GM18519 (cell line): ENCODE measurements at regions not wholly inside any gene's neighbourhood (a gene's known extent, or its start where the extent isn't known, plus 50 kb on each side); places are given as distances from the start of the nearest gene placed in this dataset.
"Not testable (repeated sequence)": the region's sequence is repeated elsewhere in the genome, so short reads cannot be mapped to it uniquely, and the experiment has no call there.

Experiments used
- ATAC-seq: cut with Tn5 transposase; IDR thresholded peaks from one replicate; pipeline ENCODE4 v1.9.1; 2021; ENCODE audit warnings: mild to moderate bottlenecking, moderate library complexity; ENCODE audit not compliant: unreplicated experiment, low FRiP score

DNA sequence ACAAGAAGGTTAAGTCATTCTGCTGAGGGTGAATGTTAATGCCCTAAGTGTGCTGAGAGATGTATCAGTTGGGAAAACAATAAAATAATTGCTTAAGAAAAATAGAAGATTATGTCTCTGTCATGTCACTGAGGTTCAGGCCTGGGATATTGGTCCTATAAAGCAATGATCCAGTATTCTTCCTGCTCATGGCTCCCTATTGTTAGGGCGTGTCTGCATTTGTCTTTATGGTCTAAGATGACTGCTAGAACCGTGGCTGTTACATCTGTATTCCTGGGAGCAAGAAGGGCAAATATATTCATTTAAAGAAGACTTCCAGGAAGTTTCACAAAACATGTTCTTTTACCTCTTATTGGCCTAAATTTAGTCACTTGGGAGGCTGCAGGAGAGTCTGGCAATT is 125.0 kb downstream of the KCNE4 start:
- no peak for ATAC-seq

GRCh38 chr2:223180463-223180862 is 128.5 kb downstream of the KCNE4 start:
- ATAC-seq = no peak

DNA sequence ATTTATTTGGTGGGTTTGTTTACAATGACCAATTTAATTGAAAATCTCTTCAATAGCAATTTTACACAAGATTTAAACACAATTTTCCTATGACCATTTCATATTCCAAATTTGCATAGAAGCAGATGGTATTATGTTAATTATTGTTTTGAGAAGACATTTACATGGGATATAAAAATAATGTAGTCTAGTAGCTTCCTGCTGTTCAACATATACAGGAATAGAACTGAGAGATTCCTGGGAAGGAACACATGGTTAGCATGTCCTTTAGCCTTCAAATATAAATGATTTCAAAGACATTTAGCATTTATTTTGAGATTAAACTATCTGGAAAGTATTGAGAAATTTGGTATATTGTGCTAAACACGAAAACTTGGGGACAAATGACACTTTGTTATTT is 129.6 kb downstream of the KCNE4 start:
- ATAC-seq = no peak

- ATAC-seq = no peak
Observed at GRCh38 chr2:223182356-223182755, 130.4 kb downstream of the KCNE4 start.

DNA sequence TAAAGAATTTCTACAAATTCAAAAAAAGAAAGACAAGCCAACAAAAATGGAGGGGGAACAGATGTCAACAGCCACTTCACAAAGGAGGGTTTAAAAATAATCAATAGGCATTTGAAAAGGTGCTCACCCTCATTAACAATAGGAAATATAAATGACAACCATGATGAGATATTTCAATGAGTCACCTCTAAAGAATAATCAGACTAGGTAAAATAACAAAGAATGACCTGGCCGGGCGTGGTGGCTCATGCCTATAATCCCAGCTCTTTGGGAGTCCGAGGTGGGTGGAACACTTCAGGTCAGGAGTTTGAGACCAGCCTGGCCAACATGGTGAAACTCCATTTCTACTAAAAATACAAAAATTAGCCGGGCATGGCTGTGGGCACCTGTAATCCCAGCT is 133.6 kb downstream of the KCNE4 start:
- no peak for ATAC-seq

- ATAC-seq = no peak
Observed at GRCh38 chr2:223187256-223187655, 135.3 kb downstream of the KCNE4 start.

- not testable (repeated sequence) for ATAC-seq
Observed at GRCh38 chr2:223190561-223191206, 138.7 kb downstream of the KCNE4 start.

DNA sequence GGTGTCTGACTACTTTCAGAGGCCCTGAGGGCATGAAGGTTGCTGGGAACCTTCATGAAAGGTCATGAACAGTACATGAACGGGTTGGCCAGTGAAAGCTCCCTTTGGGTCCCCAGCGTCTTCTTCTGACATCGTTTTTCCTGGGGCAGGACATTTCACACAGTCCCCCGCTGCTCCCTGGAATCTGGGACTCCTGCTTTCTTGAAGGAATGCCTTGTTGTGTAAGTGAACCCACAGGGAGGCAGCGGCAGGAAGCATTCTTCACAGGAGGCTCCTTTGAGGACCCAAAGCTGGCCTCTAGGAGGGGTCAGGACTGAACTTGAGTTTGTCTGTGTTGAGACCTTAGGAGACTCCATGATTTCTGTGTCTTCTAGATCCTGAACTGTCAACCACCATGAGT is 144.3 kb downstream of the KCNE4 start:
- ATAC-seq = no peak

DNA sequence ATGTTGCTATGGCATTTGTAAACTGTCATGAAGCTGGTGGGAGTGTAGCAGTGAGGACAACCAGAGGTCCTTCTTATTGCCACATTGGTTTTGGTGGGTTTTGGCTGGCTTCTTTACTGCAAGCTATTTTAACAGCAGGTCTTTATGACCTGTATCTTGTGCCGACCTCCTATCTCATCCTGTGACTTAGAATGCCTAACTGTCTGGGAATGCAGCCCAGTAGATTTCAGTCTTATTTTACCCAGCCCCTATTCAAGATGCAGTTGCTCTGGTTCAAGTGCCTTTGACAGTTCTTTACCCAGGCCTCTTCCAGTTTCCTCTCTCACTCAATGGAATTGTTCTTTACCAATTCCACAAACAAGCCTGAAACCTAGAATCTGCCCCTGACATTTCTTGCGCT is 145.1 kb downstream of the KCNE4 start:
- ATAC-seq = no peak

- no peak for ATAC-seq
Observed at GRCh38 chr2:223199531-223200515, 147.8 kb downstream of the KCNE4 start.

DNA sequence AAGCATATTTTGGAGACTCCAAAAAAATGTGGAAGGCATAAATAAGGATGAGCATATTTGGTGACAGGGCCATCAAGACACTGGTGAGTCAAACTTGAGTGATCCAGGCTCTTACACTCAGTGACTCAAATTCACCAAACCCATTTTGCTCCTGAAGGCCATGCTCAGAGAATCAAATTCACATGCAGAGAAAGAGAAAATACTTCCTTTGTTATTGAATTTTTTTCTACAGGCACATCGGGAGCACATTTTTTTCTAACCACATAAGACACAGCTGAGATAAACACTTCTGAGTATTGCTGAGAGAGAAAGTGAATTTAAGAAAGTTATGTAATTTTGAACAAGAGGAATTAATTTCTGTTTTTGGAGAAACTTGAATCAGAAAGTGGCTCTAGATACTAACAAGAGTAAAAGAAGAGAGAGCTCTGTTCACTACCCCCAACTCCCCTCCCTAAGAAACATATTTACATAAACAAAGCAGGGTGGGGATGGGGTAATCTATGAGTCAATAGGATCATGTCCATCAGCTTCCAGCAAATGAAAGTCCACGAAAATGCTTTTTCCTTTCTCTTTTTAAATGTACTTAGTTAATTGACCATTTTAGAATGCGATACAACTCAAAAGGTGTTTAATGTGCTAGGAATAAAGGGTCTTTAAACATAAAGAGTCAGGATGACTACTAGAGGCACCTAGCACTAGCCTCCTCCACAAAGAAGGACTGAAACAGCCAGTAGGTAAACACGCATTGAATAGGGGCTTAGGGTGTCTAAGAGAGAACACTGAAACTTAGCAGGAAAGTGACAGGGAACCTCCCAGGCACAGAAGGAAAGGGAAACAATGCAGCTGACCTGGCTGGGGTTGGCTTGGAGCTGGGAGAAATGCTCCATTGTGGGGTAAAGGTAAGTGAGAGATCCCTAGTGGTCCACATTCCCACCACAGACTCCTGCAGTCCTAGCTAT is 152.3 kb downstream of the KCNE4 start:
- no peak for ATAC-seq

DNA sequence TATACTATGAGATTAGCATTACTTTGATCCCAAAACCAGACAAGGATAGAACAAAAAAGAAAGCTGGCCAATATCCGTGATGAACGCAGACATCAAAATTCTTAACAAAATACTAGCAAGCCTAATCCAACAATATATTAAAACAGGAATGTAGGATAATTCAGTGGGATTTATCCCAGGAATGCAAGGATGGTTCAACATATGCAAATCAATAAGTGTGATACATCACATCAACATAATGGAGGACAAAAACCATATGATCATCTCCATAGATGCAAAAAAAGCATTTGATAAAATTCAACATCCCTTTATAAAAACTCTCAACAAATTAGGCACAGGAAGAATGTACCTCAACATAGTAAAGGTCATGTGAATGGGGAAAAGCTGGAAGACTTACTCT is 158.5 kb downstream of the KCNE4 start:
- no peak for ATAC-seq

- ATAC-seq = no peak
Observed at GRCh38 chr2:223214394-223215253, 162.6 kb downstream of the KCNE4 start.

DNA sequence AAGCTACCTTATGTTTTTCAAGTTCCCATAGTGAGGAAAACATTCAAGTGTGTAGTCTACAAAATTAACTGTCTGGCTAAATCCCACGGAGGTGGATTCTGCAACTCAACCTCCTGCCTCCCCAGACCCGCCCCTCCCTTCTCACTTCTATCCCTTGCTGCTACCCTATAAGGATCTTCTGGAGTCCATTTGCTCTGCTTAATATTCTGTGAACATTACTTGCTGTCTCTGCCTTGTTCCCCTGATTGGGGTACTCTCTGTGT is 163.2 kb downstream of the KCNE4 start:
- no peak for ATAC-seq

DNA sequence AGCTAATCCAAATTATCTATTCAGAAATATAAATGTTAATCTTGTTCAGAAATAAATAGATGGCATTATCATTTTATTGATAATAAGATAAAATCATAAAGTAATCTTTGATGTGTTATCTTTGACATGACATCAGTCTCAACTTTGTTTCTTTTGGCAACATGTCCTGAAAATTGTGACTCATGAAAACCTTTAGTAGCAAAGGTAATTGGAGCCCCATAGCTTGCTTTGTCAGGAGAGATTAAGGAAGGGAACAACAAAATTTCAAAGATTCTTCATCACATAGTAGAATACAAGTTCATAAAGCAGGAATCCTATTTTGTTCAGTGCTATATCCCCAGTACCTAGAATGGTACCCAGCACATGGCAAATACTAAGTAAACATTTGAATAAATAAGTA is 165.4 kb downstream of the KCNE4 start:
- no peak for ATAC-seq

DNA sequence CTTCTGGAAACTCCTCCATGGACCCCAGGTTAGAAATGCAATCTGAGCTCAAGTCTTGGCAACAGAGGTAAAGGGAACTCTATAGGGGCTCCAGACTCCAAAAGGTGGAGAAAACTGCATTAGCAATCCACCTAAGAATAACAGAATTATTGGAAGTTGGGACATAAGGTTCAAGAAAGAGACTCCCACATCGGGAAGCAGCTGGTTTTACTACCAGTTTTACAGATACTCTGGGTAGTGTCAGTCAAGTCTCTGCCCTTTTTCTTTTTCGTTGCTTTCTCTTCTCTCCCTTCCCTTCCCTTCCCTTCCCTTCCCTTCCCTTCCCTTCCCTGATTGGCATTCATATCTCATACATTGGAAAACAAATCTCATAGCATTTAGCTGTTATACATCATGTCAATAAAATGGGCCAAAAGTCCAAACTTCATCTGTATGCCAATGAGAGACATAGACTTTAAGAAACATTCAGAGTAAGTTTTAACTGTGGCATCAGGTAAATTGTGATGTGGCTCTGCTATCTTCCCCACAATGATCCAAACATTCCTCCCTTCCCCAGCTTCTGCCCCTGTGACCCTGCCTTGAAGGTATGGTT is 166.7 kb downstream of the KCNE4 start:
- no peak for ATAC-seq

GRCh38 chr2:223219872-223220657 is 168.1 kb downstream of the KCNE4 start:
- ATAC-seq = no peak

DNA sequence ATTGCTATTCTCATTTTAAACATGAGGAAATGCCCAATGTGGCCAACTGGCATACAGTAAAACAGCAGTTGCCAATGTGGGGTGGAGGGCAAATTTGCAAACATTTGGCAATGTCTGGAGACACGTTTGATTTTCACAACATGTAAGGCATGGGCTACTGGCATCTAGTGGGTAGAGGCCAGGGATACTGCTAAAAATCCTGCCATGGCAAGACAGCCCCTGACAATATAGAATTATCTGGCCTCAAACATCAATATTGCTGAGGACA is 168.6 kb downstream of the KCNE4 start:
- no peak for ATAC-seq

DNA sequence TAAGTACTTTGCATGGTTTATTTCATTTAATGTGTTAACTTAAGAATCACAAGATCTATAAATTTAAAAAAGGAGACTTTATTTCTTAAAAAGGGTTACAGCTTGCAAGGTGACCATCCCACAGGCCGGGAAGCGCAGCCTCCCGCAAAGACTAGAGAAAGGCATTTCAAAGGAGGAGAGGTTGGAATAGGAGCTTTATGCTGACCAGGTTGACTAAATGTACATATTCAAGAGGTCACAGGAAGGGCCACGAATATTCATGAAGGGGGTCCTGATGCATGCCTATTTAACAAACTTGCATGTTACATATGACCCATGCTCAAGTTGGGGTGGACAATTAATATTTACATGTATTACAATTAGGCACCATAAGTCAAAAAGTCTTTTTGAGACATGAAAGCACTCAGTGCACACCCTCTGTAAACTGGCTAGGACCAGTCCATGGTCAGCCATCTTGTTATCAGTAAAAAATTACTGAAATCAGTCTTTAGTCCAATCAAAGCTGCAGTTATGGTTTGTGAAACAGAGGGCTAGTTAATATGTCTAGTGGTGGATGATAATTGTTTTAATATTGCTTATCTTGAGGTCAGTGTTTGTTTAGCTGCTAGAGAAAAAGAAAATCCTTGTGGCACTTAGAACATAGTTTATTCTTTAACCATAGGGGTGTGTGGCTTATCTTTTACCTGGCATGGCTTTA is 169.3 kb downstream of the KCNE4 start:
- ATAC-seq = no peak
